OCI-LY3 (cell line): ENCODE measurements at regions not wholly inside any gene's neighbourhood (a gene's known extent, or its start where the extent isn't known, plus 50 kb on each side); places are given as distances from the start of the nearest gene placed in this dataset.

Experiments used
- EZH2phosphoT487 ChIP-seq: fragments of 200-600 bp; shearing (Covaris generic); IDR thresholded peaks from 2 replicates; pipeline ENCODE4 v1.6.1; 2018; ENCODE audit warnings: antibody characterized with exemption, mixed run types, low read depth
- TF ChIP-seq, protein P1 (sequence below): fragments of 200-600, 300-600 bp; sonication (generic); IDR thresholded peaks from 2 replicates; pipeline ENCODE4 v1.5.1; 2014; ENCODE audit warnings: antibody characterized with exemption, low read length, low read depth

- TF ChIP-seq, protein P1, sequence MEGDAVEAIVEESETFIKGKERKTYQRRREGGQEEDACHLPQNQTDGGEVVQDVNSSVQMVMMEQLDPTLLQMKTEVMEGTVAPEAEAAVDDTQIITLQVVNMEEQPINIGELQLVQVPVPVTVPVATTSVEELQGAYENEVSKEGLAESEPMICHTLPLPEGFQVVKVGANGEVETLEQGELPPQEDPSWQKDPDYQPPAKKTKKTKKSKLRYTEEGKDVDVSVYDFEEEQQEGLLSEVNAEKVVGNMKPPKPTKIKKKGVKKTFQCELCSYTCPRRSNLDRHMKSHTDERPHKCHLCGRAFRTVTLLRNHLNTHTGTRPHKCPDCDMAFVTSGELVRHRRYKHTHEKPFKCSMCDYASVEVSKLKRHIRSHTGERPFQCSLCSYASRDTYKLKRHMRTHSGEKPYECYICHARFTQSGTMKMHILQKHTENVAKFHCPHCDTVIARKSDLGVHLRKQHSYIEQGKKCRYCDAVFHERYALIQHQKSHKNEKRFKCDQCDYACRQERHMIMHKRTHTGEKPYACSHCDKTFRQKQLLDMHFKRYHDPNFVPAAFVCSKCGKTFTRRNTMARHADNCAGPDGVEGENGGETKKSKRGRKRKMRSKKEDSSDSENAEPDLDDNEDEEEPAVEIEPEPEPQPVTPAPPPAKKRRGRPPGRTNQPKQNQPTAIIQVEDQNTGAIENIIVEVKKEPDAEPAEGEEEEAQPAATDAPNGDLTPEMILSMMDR: no peak
- no peak for TF ChIP-seq EZH2phosphoT487
These were observed 183.6 kb downstream of the ABHD5 start for GRCh38 chr3:43874290-43874689.
